T-cell (primary cell): ENCODE measurements at regions not wholly inside any gene's neighbourhood (a gene's known extent, or its start where the extent isn't known, plus 50 kb on each side); places are given as distances from the start of the nearest gene placed in this dataset.

Experiments used
- ATAC-seq, 4 experiments: fragments of 200-7000 bp in 3 of 4; fragments of 150-1000 bp in 1 of 4; cut with Tn5 transposase; replicated peaks in 1 of 4; 1 replicate in 3 of 4; 2 replicates in 1 of 4; pipeline ENCODE4 v1.10.0; 2021; ENCODE audit warnings: moderate library complexity in 3 of 4, mild to moderate bottlenecking in 2 of 4, moderate number of reproducible peaks in 1 of 4
- CTCF ChIA-PET, 2 donors: fragments of 300-600 bp; sonication (Branson Sonifier 250); formaldehyde crosslinking; loops; one replicate each; lab custom pipeline; 2022; ENCODE audit warnings: antibody characterized with exemption in 2 of 2; lab: Charles Lee
- POLR2A ChIA-PET, 2 donors: fragments of 300-600 bp; sonication (Branson Sonifier 250); formaldehyde crosslinking; loops; one replicate each; lab custom pipeline; 2022; ENCODE audit warnings: antibody characterized with exemption in 2 of 2; lab: Charles Lee
- DNase-seq, 35 experiments: peaks; one replicate each; pipeline versions ENCODE4 v3.0.0 to v3.0.0-alpha.2; 2013 to 2023
- H3K27ac ChIP-seq: one replicate; pipeline ENCODE4 v1.5.1; 2013; ENCODE audit warnings: low read length
- H3K27me3 ChIP-seq, 2 experiments: replicated peaks in 1 of 2; 1 replicate in 1 of 2; 2 replicates in 1 of 2; pipeline versions ENCODE4 v1.6.1 to v1.7.0; 2013; ENCODE audit warnings: low read length in 1 of 2, mixed read lengths in 1 of 2; ENCODE audit not compliant: control insufficient read depth in 2 of 2, insufficient read depth in 2 of 2; ENCODE audit errors: extremely low read depth in 1 of 2
- H3K36me3 ChIP-seq, 2 donors: 1 replicate in 1 of 2; 2 replicates in 1 of 2; pipeline versions ENCODE4 v1.6.1 to v1.7.0; 2013; ENCODE audit warnings: low read length in 1 of 2; ENCODE audit not compliant: control insufficient read depth in 2 of 2, insufficient read depth in 1 of 2; ENCODE audit errors: extremely low read depth in 1 of 2
- H3K4me1 ChIP-seq, 2 experiments: 1 replicate in 1 of 2; 2 replicates in 1 of 2; pipeline versions ENCODE4 v1.6.1 to v1.7.0; 2013; ENCODE audit warnings: low read length in 2 of 2, mixed read lengths in 1 of 2; ENCODE audit not compliant: insufficient read depth in 2 of 2, control insufficient read depth in 1 of 2; ENCODE audit errors: extremely low read depth in 1 of 2
- H3K4me3 ChIP-seq, 2 donors: 1 replicate in 1 of 2; 2 replicates in 1 of 2; pipeline versions ENCODE4 v1.5.1 to v1.7.0; 2013; ENCODE audit warnings: mild to moderate bottlenecking in 2 of 2, low read length in 1 of 2, moderate library complexity in 1 of 2; ENCODE audit not compliant: control insufficient read depth in 1 of 2; ENCODE audit errors: extremely low read depth in 1 of 2
- H3K9me3 ChIP-seq: 2 replicates; pipeline ENCODE4 v1.7.0; 2013
- H3K27ac Mint-ChIP-seq, 2 donors: one replicate each; pipeline ENCODE4 v1.8.0; 2020 to 2021; ENCODE audit warnings: mild to moderate bottlenecking in 2 of 2, mixed read lengths in 2 of 2
- H3K27me3 Mint-ChIP-seq, 2 donors: one replicate each; pipeline ENCODE4 v1.8.0; 2021 to 2022; ENCODE audit warnings: mixed read lengths in 2 of 2
- H3K36me3 Mint-ChIP-seq: one replicate; pipeline ENCODE4 v1.8.0; 2021; ENCODE audit warnings: mixed read lengths
- H3K4me1 Mint-ChIP-seq, 3 donors: one replicate each; pipeline ENCODE4 v1.8.0; 2020 to 2022; ENCODE audit warnings: mixed read lengths in 3 of 3, mild to moderate bottlenecking in 1 of 3
- H3K4me3 Mint-ChIP-seq, 3 donors: one replicate each; pipeline ENCODE4 v1.8.0; 2020 to 2022; ENCODE audit warnings: mild to moderate bottlenecking in 3 of 3, mixed read lengths in 3 of 3, moderate library complexity in 3 of 3
- H3K9me3 Mint-ChIP-seq, 3 donors: one replicate each; pipeline ENCODE4 v1.8.0; 2020 to 2022; ENCODE audit warnings: mixed read lengths in 3 of 3
- WGBS: methylation state at CpG from one replicate; pipeline ENCODE4 v1.1.5; 2013; ENCODE audit warnings: missing lambda C conversion rate; ENCODE audit not compliant: insufficient coverage; 5-methylcytosine and 5-hydroxymethylcytosine counted together

GRCh38 chr20:23234311-23235078 is 116.1 kb upstream of the NXT1 start:
- H3K4me1 ChIP-seq = peaks cover 2 to 5% of the 10 kb centered on the region in 2 experiments
- ATAC-seq (no peak), DNase-seq (no peak)
- H3K9me3 ChIP-seq = no peaks in the 10 kb centered on the region
- no peak overlapping the region for H3K4me3 Mint-ChIP-seq
- no peaks in the 10 kb centered on the region for H3K36me3 ChIP-seq
- H3K9me3 Mint-ChIP-seq = peaks cover 18 to 36% (median 31%) of the 10 kb centered on the region in 3 donors
- H3K4me3 ChIP-seq = no peak overlapping the region
- H3K27ac Mint-ChIP-seq = no peak overlapping the region
- H3K27me3 Mint-ChIP-seq = no peaks in the 10 kb centered on the region
- 55% methylated on average over 2 of the region's 3 CpGs for WGBS
- H3K36me3 Mint-ChIP-seq = no peaks in the 10 kb centered on the region
- H3K27me3 ChIP-seq = peaks cover 0 to 7% of the 10 kb centered on the region in 2 experiments
- CTCF ChIA-PET = interaction anchor here in 1 of 2 donors (0.6 kb wide), 1 partner anchor 8 kb away, joined by 5 read pairs; no protein-coding TSS in a partner anchor
- no peaks in the 10 kb centered on the region for H3K4me1 Mint-ChIP-seq
- H3K27ac ChIP-seq = no peak overlapping the region
- POLR2A ChIA-PET = no interaction called here

GRCh38 chr20:23233341-23233740 is 117.2 kb upstream of the NXT1 start:
- Histone ChIP-seq H3K4me3 (no peak overlapping the region), H3K27me3 (peaks cover 0 to 7% of the 10 kb centered on the region in 2 experiments), H3K9me3 (no peaks in the 10 kb centered on the region), H3K27ac (no peak overlapping the region), H3K36me3 (no peaks in the 10 kb centered on the region), H3K4me1 (peaks cover 2 to 5% of the 10 kb centered on the region in 2 experiments)
- Mint-ChIP-seq H3K4me3 (no peak overlapping the region), H3K9me3 (peaks cover 9 to 27% (median 20%) of the 10 kb centered on the region in 3 donors), H3K27me3 (no peaks in the 10 kb centered on the region), H3K4me1 (no peaks in the 10 kb centered on the region), H3K36me3 (no peaks in the 10 kb centered on the region), H3K27ac (no peak overlapping the region)
- ATAC-seq = no peak
- DNase-seq = no peak
- WGBS = 89% methylated on average over 5 of the region's 6 CpGs
- ChIA-PET POLR2A (no interaction called here), CTCF (no interaction called here)

- Mint-ChIP-seq H3K27me3 (peaks cover 0 to 4% of the 10 kb centered on the region in 2 donors), H3K9me3 (peaks cover 6 to 27% (median 15%) of the 10 kb centered on the region in 3 donors), H3K36me3 (no peaks in the 10 kb centered on the region), H3K4me3 (no peak overlapping the region), H3K4me1 (no peaks in the 10 kb centered on the region), H3K27ac (no peak overlapping the region)
- H3K9me3 ChIP-seq = no peaks in the 10 kb centered on the region
- no peak overlapping the region for H3K4me3 ChIP-seq
- no peak for DNase-seq
- H3K27ac ChIP-seq = no peak overlapping the region
- CTCF ChIA-PET = no interaction called here
- WGBS = 85% methylated on average over 5 of the region's 11 CpGs
- H3K27me3 ChIP-seq = peaks cover 0 to 7% of the 10 kb centered on the region in 2 experiments
- H3K36me3 ChIP-seq = no peaks in the 10 kb centered on the region
- H3K4me1 ChIP-seq = peaks cover 2 to 5% of the 10 kb centered on the region in 2 experiments
- POLR2A ChIA-PET = no interaction called here
- ATAC-seq = no peak
These were observed 117.8 kb upstream of the NXT1 start for GRCh38 chr20:23232679-23233308.

- Mint-ChIP-seq H3K4me3 (no peak overlapping the region), H3K27ac (no peak overlapping the region), H3K4me1 (no peaks in the 10 kb centered on the region), H3K27me3 (peaks cover 0 to 5% of the 10 kb centered on the region in 2 donors), H3K36me3 (no peaks in the 10 kb centered on the region), H3K9me3 (peaks cover 1 to 23% (median 11%) of the 10 kb centered on the region in 3 donors)
- 92% methylated on average over 3 of the region's 4 CpGs for WGBS
- Histone ChIP-seq H3K36me3 (no peaks in the 10 kb centered on the region), H3K9me3 (no peaks in the 10 kb centered on the region), H3K4me3 (no peak overlapping the region), H3K27ac (no peak overlapping the region), H3K27me3 (peaks cover 0 to 9% of the 10 kb centered on the region in 2 experiments), H3K4me1 (peaks cover 2 to 5% of the 10 kb centered on the region in 2 experiments)
- POLR2A ChIA-PET = no interaction called here
- no peak for DNase-seq
- no peak for ATAC-seq
- CTCF ChIA-PET = no interaction called here
These were observed 118.4 kb upstream of the NXT1 start for GRCh38 chr20:23232219-23232581.

GRCh38 chr20:23231561-23232218 is 118.9 kb upstream of the NXT1 start:
- H3K27me3 Mint-ChIP-seq = peaks cover 0 to 5% of the 10 kb centered on the region in 2 donors

DNA sequence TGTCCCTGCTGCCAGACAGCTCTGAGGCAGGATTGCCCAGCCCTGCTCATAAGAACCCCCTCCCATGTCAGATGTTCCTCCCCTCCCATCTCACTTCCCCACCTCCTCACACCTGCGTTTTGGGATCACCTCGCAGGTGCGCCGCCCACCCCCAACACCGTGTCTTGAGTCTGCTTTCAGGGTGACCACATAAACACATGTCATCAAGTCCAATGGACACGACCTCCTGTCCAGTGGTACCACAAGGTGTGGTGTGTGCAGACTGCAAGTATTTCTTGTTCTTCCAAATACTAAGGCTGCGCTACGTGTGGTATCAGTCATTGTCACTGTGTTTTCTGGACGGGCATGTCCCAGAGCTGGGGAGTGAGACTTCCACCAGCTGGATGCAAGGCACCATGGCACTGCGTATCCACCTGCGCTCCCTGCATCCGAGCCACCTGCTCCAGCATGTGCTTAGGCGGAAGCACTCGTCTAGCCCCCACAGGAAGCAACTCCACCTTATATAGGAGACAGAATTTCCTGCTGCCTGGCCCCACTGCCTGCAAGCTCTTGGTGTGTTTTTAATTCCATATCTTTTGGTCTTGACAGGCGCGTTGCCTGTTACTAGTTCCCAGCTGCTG is 119.7 kb upstream of the NXT1 start:
- H3K4me1 Mint-ChIP-seq = no peaks in the 10 kb centered on the region
- peaks cover 2 to 5% of the 10 kb centered on the region in 2 donors for H3K27me3 Mint-ChIP-seq
- no peak overlapping the region for H3K4me3 ChIP-seq

More at GRCh38 chr20:23231561-23232218, 118.9 kb upstream of the NXT1 start:
- no peaks in the 10 kb centered on the region for H3K4me1 Mint-ChIP-seq
- Histone ChIP-seq H3K9me3 (no peaks in the 10 kb centered on the region), H3K4me1 (peaks cover 2 to 5% of the 10 kb centered on the region in 2 experiments), H3K36me3 (no peaks in the 10 kb centered on the region), H3K27me3 (peaks cover 0 to 10% of the 10 kb centered on the region in 2 experiments), H3K4me3 (peak overlapping the region in 1 of 2 donors; percentile 2), H3K27ac (no peak overlapping the region)
- H3K36me3 Mint-ChIP-seq = no peaks in the 10 kb centered on the region
- 82% methylated on average over 5 of the region's 6 CpGs for WGBS
- ChIA-PET CTCF (no interaction called here), POLR2A (no interaction called here)
- no peak overlapping the region for H3K27ac Mint-ChIP-seq
- peaks cover 0 to 20% (median 11%) of the 10 kb centered on the region in 3 donors for H3K9me3 Mint-ChIP-seq
- DNase-seq (no peak), ATAC-seq (no peak)
- H3K4me3 Mint-ChIP-seq = no peak overlapping the region

More for the DNA sequence above, 119.7 kb upstream of the NXT1 start:
- no peaks in the 10 kb centered on the region for H3K36me3 Mint-ChIP-seq
- H3K4me3 Mint-ChIP-seq = no peak overlapping the region
- peaks cover 0 to 20% (median 11%) of the 10 kb centered on the region in 3 donors for H3K9me3 Mint-ChIP-seq
- no peaks in the 10 kb centered on the region for H3K36me3 ChIP-seq
- WGBS = 38% methylated on average over 8 of the region's 16 CpGs
- CTCF ChIA-PET = no interaction called here
- POLR2A ChIA-PET = no interaction called here
- H3K4me1 ChIP-seq = peaks cover 2 to 5% of the 10 kb centered on the region in 2 experiments
- H3K27me3 ChIP-seq = peaks cover 0 to 10% of the 10 kb centered on the region in 2 experiments
- DNase-seq (no peak), ATAC-seq (no peak)
- H3K27ac ChIP-seq = no peak overlapping the region
- no peaks in the 10 kb centered on the region for H3K9me3 ChIP-seq
- no peak overlapping the region for H3K27ac Mint-ChIP-seq
